8988T (cell line): ENCODE measurements at regions not wholly inside any gene's neighbourhood (a gene's known extent, or its start where the extent isn't known, plus 50 kb on each side); places are given as distances from the start of the nearest gene placed in this dataset.

Source experiments
- DNase-seq: peaks from one replicate; pipeline ENCODE4 v3.0.0; 2011

GRCh38 chr1:195806060-195806459 is 802.2 kb downstream of the KCNT2 start:
- DNase-seq: no peak

- no peak for DNase-seq
These were observed 803.7 kb downstream of the KCNT2 start for GRCh38 chr1:195804547-195804946.

- DNase-seq: no peak
These were observed 809.2 kb downstream of the KCNT2 start for GRCh38 chr1:195799016-195799415.

DNA sequence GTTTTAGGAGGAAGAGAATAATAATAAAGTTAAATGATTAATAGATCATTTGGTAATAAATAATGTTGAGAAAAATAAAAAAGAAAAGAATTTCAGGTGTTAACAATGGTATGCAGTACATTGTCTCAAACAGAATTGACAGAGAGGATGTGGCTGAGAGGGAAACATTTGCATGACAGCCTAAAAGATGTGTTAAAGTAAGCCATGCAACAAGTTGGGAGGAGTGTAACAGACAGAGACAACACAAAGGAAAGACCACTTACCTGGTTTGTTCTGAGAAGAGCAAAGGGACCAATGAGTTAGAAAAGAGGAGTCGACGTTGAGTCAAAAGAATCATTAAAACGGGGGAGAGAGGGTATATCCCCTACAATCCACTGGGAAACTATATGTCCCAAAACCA is 814.0 kb downstream of the KCNT2 start:
- DNase-seq: no peak

DNA sequence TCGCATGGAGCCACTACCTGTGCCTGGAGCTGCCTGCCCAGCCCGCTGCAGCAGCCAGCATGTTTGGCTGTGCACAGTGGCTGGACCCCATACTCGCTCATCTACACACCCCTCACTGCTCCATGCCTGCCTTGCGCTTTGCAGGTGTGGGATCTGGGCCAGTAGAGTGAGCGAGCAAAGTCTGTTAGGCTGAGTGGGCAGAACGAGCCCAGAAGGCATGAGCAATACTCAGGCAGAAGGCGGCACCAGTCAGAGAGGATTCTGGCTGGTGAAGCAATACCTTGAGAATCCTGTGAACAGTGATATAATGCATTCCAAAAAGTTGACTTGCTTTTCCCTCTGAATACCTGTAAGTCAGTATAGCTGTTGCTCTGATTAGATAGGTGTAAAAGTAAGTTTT is 816.4 kb downstream of the KCNT2 start:
- no peak for DNase-seq

DNA sequence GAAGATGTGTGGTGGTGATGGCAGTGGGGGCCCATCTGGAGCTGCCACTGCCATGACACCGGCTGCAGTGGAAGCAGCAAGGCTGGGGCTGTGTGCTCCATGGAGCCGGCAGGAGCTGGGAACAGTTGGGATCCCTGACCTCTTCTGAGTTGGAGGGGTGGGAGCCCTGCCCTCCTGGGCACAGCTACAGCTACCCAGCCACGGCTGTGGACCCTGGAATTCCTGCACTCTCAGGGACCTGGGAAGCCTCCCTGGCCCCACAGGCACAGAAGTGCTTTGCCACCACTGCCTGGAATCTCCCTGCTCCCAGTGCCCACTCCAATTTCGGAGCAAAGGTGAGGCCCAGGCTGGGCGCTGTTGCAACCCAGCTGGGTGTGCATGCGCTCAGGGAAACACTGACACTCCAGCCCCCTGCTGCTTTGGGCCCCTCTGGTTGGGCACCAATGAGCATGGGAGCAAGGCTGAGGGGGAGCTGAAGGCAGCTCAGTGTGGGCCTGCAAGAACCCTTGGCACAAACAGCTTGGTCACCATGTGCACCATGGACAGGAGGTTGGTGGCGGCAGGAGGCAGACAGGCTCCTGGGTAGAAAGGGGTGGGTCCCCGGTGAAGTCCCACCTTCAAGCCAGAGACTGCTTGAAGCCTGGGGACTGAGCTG is 817.6 kb downstream of the KCNT2 start:
- DNase-seq: no peak

- no peak for DNase-seq
These were observed 818.9 kb downstream of the KCNT2 start for GRCh38 chr1:195789321-195789720.

GRCh38 chr1:195788721-195789120 is 819.5 kb downstream of the KCNT2 start:
- DNase-seq: no peak

DNA sequence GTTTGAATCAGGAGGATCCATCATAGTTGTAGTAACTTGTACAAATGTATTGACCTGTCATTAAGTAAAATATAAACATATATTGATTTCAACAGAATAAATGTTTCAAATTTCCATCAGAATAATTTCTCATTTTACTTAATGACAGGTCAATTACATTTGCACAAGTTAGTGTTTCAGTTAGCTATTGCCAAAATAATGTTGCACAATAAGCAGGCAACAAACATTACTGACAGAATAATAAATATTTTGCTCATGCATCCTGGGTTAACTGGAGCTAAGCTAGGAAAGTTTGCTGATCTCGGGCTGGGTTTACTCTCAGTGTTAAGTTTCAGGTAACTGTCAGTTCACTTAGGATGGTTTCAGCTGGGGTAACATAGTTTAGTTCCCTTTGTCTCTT is 822.4 kb downstream of the KCNT2 start:
- no peak for DNase-seq

DNA sequence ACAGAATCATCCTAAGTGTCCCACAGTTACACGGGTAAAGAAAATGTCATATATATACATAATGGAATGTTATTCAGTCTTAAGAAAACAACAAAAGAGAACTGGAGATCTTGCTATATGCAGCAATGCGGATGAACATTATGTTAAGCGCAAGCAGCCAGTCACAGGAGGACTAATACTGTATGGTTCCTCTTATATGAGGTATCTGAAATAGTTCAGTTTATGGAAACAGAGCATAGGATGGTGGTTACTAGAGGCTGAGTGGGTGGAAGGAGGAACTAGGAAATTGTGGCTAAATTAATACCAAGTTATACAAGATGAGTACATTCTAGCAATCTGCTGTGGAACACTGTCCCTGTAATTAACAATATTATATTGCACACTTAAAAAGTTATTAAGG is 834.3 kb downstream of the KCNT2 start:
- DNase-seq: no peak

GRCh38 chr1:195769461-195769860 is 838.8 kb downstream of the KCNT2 start:
- DNase-seq: no peak

DNA sequence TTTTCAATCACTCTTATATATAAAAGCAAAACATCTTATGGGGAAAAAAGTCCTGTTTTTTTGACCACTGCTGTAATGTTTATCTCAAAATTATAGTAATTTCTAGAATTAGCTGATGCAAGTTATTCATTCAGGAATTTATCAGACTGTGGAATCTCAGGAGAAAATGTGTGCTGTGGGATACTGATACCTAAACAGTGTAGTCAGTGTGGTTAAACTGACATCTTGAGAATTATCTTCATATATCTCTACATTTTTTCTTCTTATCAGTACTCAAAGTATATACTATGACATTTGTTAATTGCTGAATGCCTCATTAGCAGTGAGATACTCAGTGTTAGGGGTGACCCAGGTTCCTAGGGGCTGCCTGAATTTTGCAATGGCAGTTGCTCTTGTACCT is 839.3 kb downstream of the KCNT2 start:
- DNase-seq: no peak

DNA sequence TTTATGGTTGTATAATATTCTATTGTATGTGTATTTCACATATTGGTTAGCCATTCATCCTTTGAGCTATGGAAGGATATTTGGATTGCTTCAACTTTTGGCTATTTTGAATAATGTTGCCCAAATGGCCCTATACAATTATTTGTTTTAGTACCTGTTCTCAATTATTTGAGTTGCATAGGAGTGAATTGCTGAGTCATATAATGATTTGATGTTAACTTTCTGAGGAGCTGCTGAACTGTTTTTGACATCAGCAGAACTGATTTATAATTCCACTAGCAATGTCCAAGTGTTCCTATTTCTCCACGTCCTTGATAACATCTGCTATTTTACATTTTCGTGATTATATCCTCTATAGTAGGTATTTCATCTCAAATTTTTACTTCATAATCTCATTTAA is 839.9 kb downstream of the KCNT2 start:
- DNase-seq: no peak

- no peak for DNase-seq
These were observed 841.5 kb downstream of the KCNT2 start for GRCh38 chr1:195766709-195767108.

DNA sequence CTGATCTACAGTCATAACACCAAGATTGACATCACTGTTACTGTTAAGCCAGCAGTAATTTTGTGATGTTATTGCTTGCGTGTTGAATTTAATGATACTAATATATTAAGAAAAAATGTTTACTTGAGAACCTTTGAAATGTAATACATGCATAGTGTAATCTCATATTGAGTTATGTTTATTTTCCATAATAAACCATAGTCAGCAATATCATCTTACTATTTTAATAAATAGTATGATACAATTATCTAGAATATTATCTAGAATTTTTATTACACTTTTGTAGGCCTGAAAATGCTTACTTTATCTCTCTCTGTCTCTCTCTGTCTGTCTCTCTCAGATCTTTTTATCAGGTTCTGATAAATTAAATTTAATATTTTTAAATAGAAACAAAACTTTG is 843.1 kb downstream of the KCNT2 start:
- no peak for DNase-seq

DNA sequence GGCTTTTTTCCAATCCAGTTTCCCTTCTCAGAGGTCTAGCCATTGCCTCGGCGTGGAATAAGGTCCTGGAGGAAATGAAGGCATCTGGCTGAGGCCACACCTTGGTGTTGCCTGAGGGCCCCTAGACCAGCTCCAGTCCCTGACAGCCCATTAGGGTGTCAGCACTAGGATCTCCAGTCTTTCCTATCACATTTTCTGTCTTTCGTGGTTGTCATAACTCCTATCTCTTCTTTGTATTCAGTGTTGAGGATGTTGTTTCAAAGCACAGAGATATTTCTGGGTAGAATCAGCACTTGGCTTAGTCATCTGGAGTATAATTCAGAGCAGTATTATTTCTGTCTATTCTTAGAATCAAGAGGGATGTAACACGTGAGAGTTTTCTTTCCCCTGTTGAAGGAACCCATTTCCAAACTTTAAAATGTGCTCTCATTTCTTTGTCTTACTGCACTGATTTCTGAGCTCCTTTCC is 844.3 kb downstream of the KCNT2 start:
- no peak for DNase-seq

DNA sequence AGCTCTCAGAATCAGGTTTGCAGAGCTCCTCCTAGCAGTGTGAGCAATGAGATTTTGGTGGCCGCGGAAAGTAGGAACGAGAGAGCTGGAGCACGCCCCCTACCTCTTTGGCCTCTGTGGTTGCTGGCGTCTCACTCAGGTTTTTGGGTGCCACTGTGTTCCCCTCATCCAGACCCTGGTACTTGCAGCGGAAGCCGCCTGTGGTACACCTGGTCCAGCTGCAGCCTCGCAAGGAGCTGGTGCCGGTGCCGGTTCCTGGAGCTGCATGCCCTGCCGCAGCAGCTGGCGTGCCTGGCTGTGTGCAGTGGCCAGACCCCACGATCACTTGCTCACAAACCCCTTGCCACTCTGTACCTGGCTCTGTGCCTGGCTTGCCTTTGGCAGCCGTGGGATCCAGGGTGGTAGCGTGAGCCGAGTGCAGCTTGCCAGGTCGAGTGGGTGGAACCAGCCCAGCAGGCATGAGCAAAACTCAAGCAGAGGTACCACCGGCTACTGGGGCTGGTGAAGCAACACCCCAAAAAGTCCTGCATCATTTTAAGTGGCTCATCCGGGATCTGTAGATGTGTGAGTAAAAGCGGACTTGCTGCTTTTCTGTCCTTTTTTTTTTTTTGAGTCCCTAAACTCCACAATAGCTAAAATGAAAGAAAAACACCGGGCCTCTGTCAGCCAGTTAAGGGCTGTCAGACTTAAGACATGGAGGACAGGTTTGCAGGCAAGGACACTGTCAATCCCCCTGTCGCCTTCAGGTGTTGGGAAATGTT is 844.9 kb downstream of the KCNT2 start:
- no peak for DNase-seq

- no peak for DNase-seq
These were observed 847.1 kb downstream of the KCNT2 start for GRCh38 chr1:195761104-195761503.

GRCh38 chr1:195756109-195756508 is 852.1 kb downstream of the KCNT2 start:
- no peak for DNase-seq

GRCh38 chr1:195754874-195755273 is 853.4 kb downstream of the KCNT2 start:
- no peak for DNase-seq

DNA sequence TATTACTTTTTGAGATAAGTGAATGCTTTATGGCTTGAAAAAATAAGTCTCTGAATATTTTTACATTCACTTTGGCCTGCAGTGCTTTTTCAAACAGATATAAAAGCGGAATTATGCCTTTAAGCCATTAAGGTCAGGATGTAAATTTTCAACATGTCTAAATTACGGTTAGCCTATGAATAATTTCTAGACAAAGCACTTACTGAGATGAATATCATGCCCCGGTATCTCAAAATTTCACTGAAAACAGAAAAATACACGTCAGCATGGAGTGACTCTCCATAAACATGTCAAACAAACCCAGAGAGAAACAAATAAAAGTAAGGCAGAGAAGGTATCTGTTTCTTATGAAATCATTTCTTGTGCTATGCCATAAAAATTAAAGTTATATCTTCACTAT is 853.9 kb downstream of the KCNT2 start:
- DNase-seq: no peak

- no peak for DNase-seq
These were observed 859.3 kb downstream of the KCNT2 start for GRCh38 chr1:195748969-195749368.

DNA sequence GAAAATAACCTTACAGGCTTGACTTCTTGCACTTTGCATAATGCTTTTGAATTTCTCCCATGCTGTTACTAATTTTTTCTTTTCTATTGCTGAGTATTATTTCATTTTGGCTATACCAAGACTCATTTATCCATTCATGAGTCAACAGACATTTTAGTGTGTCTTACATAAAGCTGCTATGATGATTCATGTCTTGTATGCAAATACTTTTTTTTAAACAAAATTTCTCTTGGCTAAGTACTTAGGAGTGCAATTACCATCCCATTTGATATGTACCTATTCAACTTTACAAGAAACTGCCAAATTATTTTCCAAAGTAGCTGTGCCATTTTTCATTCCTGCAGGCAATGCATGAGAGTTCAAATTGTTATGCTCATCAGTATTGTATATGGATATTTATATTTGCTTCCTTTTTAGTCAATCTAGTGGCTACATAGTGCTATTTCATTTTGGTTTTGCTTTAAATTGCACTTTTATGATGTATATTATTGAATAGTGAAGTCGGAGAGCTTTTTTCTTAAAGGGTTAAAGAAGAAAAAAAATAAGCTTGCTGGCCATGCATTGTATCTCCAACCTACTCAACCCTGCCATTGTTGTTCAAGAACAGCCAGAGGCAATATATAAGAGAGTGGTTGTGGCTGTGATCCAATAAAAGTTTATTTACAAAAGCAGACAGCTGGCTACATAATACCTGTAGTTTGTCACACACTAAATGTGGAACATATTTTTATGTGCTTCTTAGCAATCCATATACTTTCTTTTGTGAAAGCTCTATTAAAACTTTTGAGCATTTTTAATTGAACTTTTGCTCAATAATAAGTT is 862.8 kb downstream of the KCNT2 start:
- no peak for DNase-seq

GRCh38 chr1:195744256-195744655 is 864.0 kb downstream of the KCNT2 start:
- no peak for DNase-seq
